IPS DF 19.7 (cell line): ENCODE measurements at regions not wholly inside any gene's neighbourhood (a gene's known extent, or its start where the extent isn't known, plus 50 kb on each side); places are given as distances from the start of the nearest gene placed in this dataset.

Experiments
- DNase-seq: peaks from one replicate; pipeline ENCODE4 v3.0.0-alpha.2; 2013; ENCODE audit warnings: low read depth, low spot score

GRCh38 chr6:48916607-48917006 is 546.4 kb downstream of the MMUT start:
- DNase-seq, result no peak

- DNase-seq, result no peak
Measured at GRCh38 chr6:48915591-48915990, 547.5 kb downstream of the MMUT start.

- DNase-seq, result no peak
Measured at GRCh38 chr6:48912503-48912902, 550.5 kb downstream of the MMUT start.

- no peak for DNase-seq
Measured at GRCh38 chr6:48904809-48905208, 558.2 kb downstream of the MMUT start.

GRCh38 chr6:48894469-48894868 is 568.6 kb downstream of the MMUT start:
- DNase-seq, result no peak

- no peak for DNase-seq
Measured at GRCh38 chr6:48893048-48893447, 570.0 kb downstream of the MMUT start.

- DNase-seq, result no peak
Measured at GRCh38 chr6:48891308-48891707, 571.7 kb downstream of the MMUT start.

GRCh38 chr6:48889429-48889828 is 573.6 kb downstream of the MMUT start:
- DNase-seq, result no peak

GRCh38 chr6:48883116-48883515 is 579.9 kb downstream of the MMUT start:
- DNase-seq, result no peak

GRCh38 chr6:48881551-48881950 is 581.5 kb downstream of the MMUT start:
- no peak for DNase-seq

- DNase-seq, result no peak
Measured at GRCh38 chr6:48869595-48869994, 593.5 kb downstream of the MMUT start.

GRCh38 chr6:48866682-48867081 is 596.4 kb downstream of the MMUT start:
- DNase-seq, result no peak

- DNase-seq, result no peak
Measured at GRCh38 chr6:48860175-48860574, 602.9 kb downstream of the MMUT start.

GRCh38 chr6:48859562-48860123 is 603.4 kb downstream of the MMUT start:
- no peak for DNase-seq

- DNase-seq, result no peak
Measured at GRCh38 chr6:48845219-48845618, 617.8 kb downstream of the MMUT start.

GRCh38 chr6:48844696-48845095 is 618.4 kb downstream of the MMUT start:
- no peak for DNase-seq

- no peak for DNase-seq
Measured at GRCh38 chr6:48840896-48841295, 622.2 kb downstream of the MMUT start.

GRCh38 chr6:48839206-48839605 is 623.8 kb downstream of the MMUT start:
- no peak for DNase-seq

- DNase-seq, result no peak
Measured at GRCh38 chr6:48837744-48838143, 625.3 kb downstream of the MMUT start.

- DNase-seq, result no peak
Measured at GRCh38 chr6:48835421-48835958, 627.6 kb downstream of the MMUT start.

GRCh38 chr6:48834706-48835105 is 628.3 kb downstream of the MMUT start:
- DNase-seq, result no peak

GRCh38 chr6:48833916-48834315 is 629.1 kb downstream of the MMUT start:
- DNase-seq, result no peak

GRCh38 chr6:48826901-48827701 is 636.0 kb downstream of the MMUT start:
- DNase-seq, result no peak
